Tibial nerve (tissue), 4 donors: ENCODE measurements at regions not wholly inside any gene's neighbourhood (a gene's known extent, or its start where the extent isn't known, plus 50 kb on each side); places are given as distances from the start of the nearest gene placed in this dataset.

Experiments used
- CTCF ChIP-seq, 5 experiments: fragments of 200-600 bp in 3 of 5; fragments of 450-650 bp in 2 of 5; sonication (generic) in 3 of 5; IDR thresholded peaks; one replicate each; pipeline ENCODE4 v1.5.1; 2016 to 2019; ENCODE audit warnings: antibody characterized with exemption in 5 of 5, mild to moderate bottlenecking in 3 of 5, moderate library complexity in 2 of 5
- EP300 ChIP-seq, 2 donors: sonication (generic); formaldehyde crosslinking; IDR thresholded peaks; one replicate each; pipeline ENCODE4 v1.6.1; 2017; ENCODE audit warnings: antibody characterized with exemption in 2 of 2, mild to moderate bottlenecking in 1 of 2
- POLR2A ChIP-seq, 2 donors: fragments of 450-650 bp; IDR thresholded peaks; one replicate each; pipeline ENCODE4 v1.6.1; 2017; ENCODE audit warnings: antibody characterized with exemption in 2 of 2, mild to moderate bottlenecking in 2 of 2, moderate library complexity in 2 of 2

GRCh38 chr3:187504435-187504834 is 136.2 kb downstream of the RTP4 start:
- no peak for TF ChIP-seq POLR2A (IDR thresholded peaks at IDR 0.05)
- no peak for TF ChIP-seq CTCF (IDR thresholded peaks at IDR 0.05)
- TF ChIP-seq EP300 (IDR thresholded peaks at IDR 0.05) = no peak
